HUES64 (cell line): ENCODE measurements at regions not wholly inside any gene's neighbourhood (a gene's known extent, or its start where the extent isn't known, plus 50 kb on each side); places are given as distances from the start of the nearest gene placed in this dataset.

Source experiments
- H3K27ac ChIP-seq: 2 replicates; pipeline ENCODE4 v1.7.0; 2013; ENCODE audit warnings: low read depth, low read length, inconsistent platforms
- H3K27me3 ChIP-seq: 2 replicates; pipeline ENCODE4 v1.6.1; 2013; ENCODE audit warnings: mild to moderate bottlenecking, low read length; ENCODE audit not compliant: insufficient read depth
- H3K36me3 ChIP-seq: 2 replicates; pipeline ENCODE4 v1.6.1; 2013; ENCODE audit warnings: mild to moderate bottlenecking, low read length; ENCODE audit not compliant: insufficient read depth
- H3K4me1 ChIP-seq: 2 replicates; pipeline ENCODE4 v1.6.1; 2013; ENCODE audit warnings: mild to moderate bottlenecking, low read length, moderate library complexity; ENCODE audit not compliant: insufficient read depth
- H3K4me3 ChIP-seq: 2 replicates; pipeline ENCODE4 v1.5.1; 2013; ENCODE audit warnings: mild to moderate bottlenecking, low read length, moderate library complexity
- H3K9ac ChIP-seq: 2 replicates; pipeline ENCODE4 v1.6.1; 2013; ENCODE audit warnings: mild to moderate bottlenecking, low read depth, low read length
- H3K9me3 ChIP-seq: 2 replicates; pipeline ENCODE4 v1.6.1; 2013; ENCODE audit warnings: low read depth, low read length; ENCODE audit not compliant: insufficient read depth
- whole genome bisulfite sequencing: fragments of 150-250, 120-280 bp; methylation state at CpG from one replicate; pipeline ENCODE4 v1.1.7; 2013; ENCODE audit warnings: missing lambda C conversion rate; 5-methylcytosine and 5-hydroxymethylcytosine counted together

DNA sequence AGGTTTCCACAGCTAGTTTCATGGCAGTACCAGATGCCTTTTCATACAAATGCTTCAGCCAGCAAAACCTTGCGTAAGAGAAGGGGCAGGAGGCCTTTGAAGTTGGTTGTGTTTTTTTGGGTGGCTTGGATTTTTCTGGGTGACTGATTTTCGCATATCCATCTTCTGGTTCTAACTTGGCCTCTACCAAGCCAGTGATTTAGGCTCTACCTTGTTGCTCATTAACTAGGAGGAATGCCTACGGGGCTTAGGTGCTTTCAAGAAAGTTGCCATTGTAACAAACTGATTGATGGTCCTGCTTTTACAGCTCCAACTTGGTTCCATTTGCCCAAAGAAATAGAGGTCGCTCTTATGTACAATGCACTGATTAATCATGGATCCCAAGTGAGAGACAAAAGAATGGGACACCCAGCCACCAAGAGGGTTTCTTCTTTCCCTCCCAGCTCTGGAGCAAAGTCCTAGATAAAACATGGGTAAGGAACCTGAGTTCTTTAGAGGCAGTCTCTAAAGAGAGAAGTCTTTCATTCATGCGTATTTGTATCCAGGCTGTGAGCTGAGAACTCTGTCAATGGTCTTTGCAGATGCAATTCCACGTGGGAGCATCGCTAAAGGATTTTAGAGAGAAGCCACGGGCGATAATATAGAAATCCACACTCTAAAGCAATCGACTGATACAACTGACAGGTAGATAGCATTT lies 92.1 kb upstream of the FGFR2 start:
- no peak overlapping the region for H3K9ac ChIP-seq
- no peaks in the 10 kb centered on the region for H3K9me3 ChIP-seq
- WGBS = 87% methylated on average over 10 of the region's 10 CpGs
- H3K27ac ChIP-seq = no peak overlapping the region
- H3K4me1 ChIP-seq = peaks cover 5% of the 10 kb centered on the region
- H3K27me3 ChIP-seq = no peaks in the 10 kb centered on the region
- H3K36me3 ChIP-seq = no peaks in the 10 kb centered on the region
- H3K4me3 ChIP-seq = no peak overlapping the region

DNA sequence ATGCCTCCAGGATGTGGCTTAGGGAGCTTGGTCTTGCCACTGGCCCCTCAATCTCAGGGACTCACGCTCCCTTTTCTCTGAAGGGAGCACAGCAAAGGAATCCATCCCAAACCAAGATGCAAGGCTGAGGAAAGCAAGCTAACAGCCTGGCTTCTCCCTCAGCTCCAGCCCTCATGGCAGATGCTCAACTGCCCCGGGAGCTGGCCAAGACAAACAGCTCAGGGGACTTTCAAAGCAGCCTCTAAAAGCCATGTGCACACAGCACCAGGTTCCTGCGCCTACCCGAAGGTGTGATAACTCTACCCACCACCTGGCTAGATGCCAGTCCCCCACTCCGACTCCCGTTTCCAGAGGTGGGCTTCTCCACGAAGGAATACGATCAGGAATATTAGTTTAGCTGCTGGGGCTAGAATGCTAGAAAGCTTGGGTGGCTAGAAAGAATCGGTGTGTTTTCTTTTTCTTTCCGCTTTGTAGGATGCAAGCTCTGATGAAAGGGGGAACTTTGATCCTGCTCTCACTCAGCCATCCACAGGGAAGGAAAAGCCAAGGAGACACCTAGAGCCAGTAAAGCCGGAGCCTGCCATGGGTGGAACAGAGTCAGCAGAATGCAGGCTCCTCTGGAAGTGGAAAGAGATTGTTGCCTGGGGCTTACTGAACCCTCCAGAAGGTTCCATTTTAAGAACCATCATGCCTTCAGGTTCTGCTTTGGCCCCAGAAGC lies 89.0 kb upstream of the FGFR2 start:
- H3K4me1 ChIP-seq = peaks cover 17% of the 10 kb centered on the region
- H3K36me3 ChIP-seq = no peaks in the 10 kb centered on the region
- no peak overlapping the region for H3K27ac ChIP-seq
- H3K9ac ChIP-seq = no peak overlapping the region
- H3K9me3 ChIP-seq = no peaks in the 10 kb centered on the region
- no peaks in the 10 kb centered on the region for H3K27me3 ChIP-seq
- H3K4me3 ChIP-seq = no peak overlapping the region
- WGBS = 90% methylated on average over 11 of the region's 11 CpGs

DNA sequence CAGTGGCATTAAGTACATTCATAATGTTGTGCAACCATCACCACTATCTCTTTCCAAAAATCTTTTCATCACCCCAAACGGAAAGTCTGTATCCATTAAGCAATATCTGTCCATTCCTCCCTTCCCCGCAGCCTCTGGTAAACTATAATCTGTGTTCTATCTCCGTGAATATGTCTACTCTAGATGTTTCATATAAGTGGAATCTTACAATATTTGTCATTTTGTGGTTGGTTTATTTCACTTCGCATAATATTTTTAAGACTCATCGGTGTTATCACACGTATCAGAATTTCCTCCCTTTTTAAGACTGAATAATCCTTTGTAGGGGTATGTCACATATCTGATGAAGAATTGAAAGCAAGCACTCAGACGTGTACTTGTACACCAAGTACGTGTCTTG lies 86.0 kb upstream of the FGFR2 start:
- no peaks in the 10 kb centered on the region for H3K27me3 ChIP-seq
- H3K4me3 ChIP-seq = no peak overlapping the region
- WGBS = 93% methylated on average over 8 of the region's 8 CpGs

DNA sequence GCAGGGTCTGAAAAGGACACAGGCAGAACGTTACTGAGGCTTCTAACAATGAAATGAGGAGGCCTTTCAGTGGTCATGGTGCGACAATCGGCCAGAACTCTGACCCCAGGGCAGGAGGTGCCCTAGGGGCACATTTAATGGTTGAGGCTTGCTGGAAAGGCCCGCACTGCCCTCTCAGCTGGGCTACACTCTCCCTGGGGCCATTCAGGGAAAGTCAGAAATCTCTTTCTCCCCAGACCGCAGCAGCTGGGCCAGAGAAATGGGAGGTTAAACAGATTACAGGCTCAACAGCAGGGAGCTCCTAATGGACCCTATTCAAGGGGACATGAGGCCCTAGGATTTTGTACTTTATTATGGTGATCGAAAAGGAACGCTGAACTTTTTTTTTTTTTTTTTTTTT lies 85.6 kb upstream of the FGFR2 start:
- Histone ChIP-seq H3K27me3 (no peaks in the 10 kb centered on the region), H3K4me3 (no peak overlapping the region), H3K4me1 (peaks cover 18% of the 10 kb centered on the region; the same call in 1 of the 2 replicates), H3K9me3 (peaks cover under 1% of the 10 kb centered on the region; the same call in 1 of the 2 replicates), H3K9ac (no peak overlapping the region), H3K27ac (no peak overlapping the region), H3K36me3 (no peaks in the 10 kb centered on the region)
- WGBS = 51% methylated on average over 7 of the region's 7 CpGs

More for the DNA sequence above, 86.0 kb upstream of the FGFR2 start:
- Histone ChIP-seq H3K27ac (no peak overlapping the region), H3K36me3 (no peaks in the 10 kb centered on the region), H3K9me3 (no peaks in the 10 kb centered on the region), H3K4me1 (peaks cover 18% of the 10 kb centered on the region; the same call in 1 of the 2 replicates), H3K9ac (no peak overlapping the region)

DNA sequence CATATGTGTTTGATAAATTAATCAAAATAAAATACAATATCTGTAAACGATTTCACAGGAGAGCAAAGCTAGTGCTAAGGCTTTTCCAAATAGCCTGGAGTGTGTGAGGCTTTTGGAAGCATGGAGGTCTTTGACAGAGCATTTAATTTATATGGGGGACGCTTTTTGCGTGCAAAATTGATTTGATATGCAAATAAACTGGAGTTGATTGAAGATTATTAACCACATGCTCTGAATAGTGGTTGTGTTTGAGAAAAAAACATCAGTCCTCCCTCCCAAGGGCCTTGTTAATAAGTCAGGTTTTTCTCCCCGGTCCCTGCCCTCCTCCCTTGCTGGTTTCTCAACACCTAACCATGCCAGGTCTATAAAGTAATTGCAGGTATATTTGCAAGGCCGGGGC lies 85.1 kb upstream of the FGFR2 start:
- H3K4me3 ChIP-seq = no peak overlapping the region
- H3K9me3 ChIP-seq = peaks cover 5% of the 10 kb centered on the region; the same call in 1 of the 2 replicates
- H3K27me3 ChIP-seq = no peaks in the 10 kb centered on the region
- no peaks in the 10 kb centered on the region for H3K36me3 ChIP-seq
- H3K4me1 ChIP-seq = peaks cover 18% of the 10 kb centered on the region; the same call in 1 of the 2 replicates
- WGBS = 90% methylated on average over 5 of the region's 5 CpGs
- H3K9ac ChIP-seq = no peak overlapping the region
- no peak overlapping the region for H3K27ac ChIP-seq

DNA sequence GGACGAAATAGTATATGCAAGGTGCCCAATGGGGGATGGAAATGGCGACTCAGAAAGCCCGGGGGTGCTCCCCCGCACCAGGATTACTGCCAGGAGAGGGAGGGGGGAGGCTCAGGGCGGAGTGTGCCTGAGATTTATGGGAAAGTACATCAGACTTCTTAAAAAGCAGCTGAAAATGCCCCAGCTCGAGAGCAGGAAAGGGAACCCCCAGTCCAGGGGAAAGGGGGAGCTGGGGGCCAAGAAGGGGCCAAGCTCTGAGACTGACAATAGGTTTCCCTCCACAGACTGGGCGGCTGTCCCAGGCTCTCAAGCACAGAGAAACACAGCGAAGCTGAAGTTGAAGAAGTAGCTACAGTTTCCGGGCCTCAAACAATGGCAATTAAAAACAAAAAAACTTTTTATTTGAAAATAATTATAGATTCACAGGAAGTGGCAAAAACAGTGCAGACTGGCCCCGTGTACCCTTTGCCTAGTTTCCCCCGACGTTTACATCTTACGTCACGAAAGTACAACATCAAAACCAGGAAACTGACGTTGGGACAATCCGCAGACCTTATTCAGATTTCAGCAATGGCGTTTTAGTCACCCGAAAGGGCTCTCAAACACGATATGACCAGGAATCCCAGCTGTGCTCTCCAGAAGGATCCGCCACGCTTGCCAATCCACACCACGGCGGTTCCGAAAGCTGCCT lies 83.9 kb upstream of the FGFR2 start:
- Histone ChIP-seq H3K9me3 (peaks cover 8% of the 10 kb centered on the region; the same call in 1 of the 2 replicates), H3K27ac (no peak overlapping the region), H3K27me3 (no peaks in the 10 kb centered on the region), H3K36me3 (no peaks in the 10 kb centered on the region), H3K9ac (no peak overlapping the region), H3K4me1 (peaks cover 18% of the 10 kb centered on the region; the same call in 1 of the 2 replicates), H3K4me3 (no peak overlapping the region)
- 86% methylated on average over 24 of the region's 24 CpGs for WGBS

DNA sequence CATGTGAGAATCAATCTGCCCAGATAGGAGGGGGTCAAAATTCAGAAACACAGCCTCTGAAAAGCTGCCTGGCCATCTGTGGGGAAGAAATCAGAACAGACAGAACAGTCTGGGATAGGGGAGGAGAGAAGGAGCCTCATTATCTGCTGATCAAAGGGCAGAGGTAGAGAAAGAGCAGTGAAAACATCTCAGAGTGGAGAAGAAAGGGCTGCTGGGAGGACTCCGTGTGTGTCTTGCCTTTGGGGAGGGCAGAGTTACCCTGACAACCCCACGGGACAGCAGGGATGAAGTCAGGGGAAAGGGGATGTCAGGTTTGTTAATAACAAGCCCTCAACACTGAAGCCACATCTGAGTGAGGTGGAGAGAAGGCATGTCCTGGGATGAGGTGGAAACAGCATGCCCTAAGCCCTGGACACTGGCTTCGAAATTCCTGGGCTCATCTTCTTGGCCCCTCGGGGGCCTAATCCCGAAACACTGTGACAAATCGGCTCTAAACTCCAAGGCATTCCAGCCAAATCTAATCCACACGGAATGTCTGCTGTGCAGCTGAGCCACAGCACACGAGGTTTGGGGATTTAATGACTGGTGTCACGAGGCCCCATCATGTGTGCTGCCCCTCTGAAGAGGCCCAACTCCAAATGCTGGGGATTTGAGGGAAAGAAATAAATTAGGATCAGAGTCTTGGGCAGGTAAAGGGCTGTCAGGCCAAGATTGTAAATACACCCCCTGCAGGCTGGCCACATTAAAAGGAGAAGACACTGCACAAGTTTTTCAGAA lies 82.8 kb upstream of the FGFR2 start:
- Histone ChIP-seq H3K27me3 (no peaks in the 10 kb centered on the region), H3K27ac (no peak overlapping the region), H3K9ac (no peak overlapping the region), H3K36me3 (no peaks in the 10 kb centered on the region), H3K9me3 (peaks cover 8% of the 10 kb centered on the region; the same call in 1 of the 2 replicates), H3K4me3 (no peak overlapping the region), H3K4me1 (peaks cover 18% of the 10 kb centered on the region; the same call in 1 of the 2 replicates)
- 65% methylated on average over 9 of the region's 9 CpGs for WGBS

DNA sequence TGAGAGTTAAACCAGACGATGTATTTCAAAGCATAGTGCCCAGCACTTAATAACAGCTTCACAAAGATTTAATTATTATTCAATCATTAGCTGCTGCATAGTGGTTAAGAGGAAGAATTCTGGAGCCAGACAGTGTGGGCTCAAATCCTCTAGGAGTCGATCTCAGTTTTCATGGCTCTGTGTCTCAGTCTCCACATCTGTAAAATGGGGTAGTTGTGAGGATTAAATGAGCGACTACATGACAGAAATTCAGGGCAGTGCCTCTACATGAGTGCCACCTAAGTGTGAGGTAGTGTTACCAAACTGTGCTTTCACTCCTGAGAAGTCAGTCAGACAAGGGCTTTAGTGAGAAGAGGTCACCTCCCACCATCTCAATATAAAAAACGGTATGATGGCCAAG lies 81.7 kb upstream of the FGFR2 start:
- H3K36me3 ChIP-seq = no peaks in the 10 kb centered on the region
- H3K27ac ChIP-seq = no peak overlapping the region
- H3K4me1 ChIP-seq = peaks cover 18% of the 10 kb centered on the region; the same call in 1 of the 2 replicates
- WGBS = 89% methylated on average over 4 of the region's 4 CpGs
- H3K4me3 ChIP-seq = no peak overlapping the region
- peaks cover 8% of the 10 kb centered on the region; the same call in 1 of the 2 replicates for H3K9me3 ChIP-seq
- no peaks in the 10 kb centered on the region for H3K27me3 ChIP-seq
- H3K9ac ChIP-seq = no peak overlapping the region

DNA sequence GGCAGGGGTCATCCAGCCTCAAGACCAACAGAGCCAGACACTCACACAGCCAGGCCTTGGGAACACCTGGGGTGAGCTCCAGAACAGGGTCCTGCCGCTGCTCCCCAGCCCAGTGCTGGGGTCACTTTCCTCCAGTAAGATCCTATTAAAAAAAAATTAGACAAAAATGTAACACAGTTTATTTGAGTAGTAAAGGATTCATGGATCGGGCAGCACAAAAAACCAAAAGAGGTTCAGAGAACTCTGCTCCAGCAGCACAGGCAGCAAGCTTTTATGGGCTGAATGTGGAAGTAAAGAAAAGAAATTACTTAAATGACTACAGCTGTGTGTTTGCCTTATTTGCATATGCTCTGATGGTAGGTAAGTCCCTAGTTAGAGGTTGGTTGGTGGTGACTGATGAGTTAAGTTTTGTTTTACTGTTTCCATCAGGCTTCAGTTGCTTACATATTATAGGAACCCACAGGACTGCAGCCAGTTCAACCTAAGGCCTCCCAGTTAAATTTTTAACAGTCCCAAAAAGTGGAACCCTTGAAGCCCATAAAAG lies 80.5 kb upstream of the FGFR2 start:
- Histone ChIP-seq H3K27me3 (no peaks in the 10 kb centered on the region), H3K4me3 (no peak overlapping the region), H3K27ac (no peak overlapping the region), H3K4me1 (peaks cover 17% of the 10 kb centered on the region; the same call in 1 of the 2 replicates), H3K9ac (no peak overlapping the region), H3K9me3 (peaks cover 8% of the 10 kb centered on the region; the same call in 1 of the 2 replicates), H3K36me3 (no peaks in the 10 kb centered on the region)
- WGBS = 99% methylated on average over 2 of the region's 2 CpGs

DNA sequence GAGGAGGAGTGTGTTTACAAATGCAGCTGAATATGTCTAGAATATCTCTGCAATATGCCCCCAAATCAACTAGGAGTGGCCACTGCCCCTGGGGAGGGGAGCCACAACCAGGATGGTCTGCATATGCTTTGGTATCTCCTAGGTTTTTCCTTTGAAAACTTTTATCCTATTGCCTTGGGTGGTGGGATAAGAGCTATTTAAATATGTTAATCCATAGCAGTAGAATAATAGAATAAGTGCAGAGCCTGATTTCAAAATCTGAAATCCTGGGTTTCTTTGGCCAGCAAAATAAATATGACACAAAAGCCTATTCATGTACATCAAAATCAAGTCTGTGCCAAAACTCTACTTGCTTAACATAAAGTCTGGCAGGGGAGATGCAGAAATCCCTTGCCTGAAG lies 79.6 kb upstream of the FGFR2 start:
- Histone ChIP-seq H3K9me3 (peaks cover 8% of the 10 kb centered on the region; the same call in 1 of the 2 replicates), H3K4me3 (no peak overlapping the region), H3K4me1 (peaks cover 10% of the 10 kb centered on the region; the same call in 1 of the 2 replicates), H3K36me3 (no peaks in the 10 kb centered on the region), H3K9ac (no peak overlapping the region), H3K27me3 (no peaks in the 10 kb centered on the region), H3K27ac (no peak overlapping the region)
